ENCODE measurements at regions not wholly inside any gene's neighbourhood (a gene's known extent, or its start where the extent isn't known, plus 50 kb on each side); places are given as distances from the start of the nearest gene placed in this dataset.

- ChIA-PET CTCF (interaction anchor here (0.6 kb wide), 1 partner anchor 35 kb away, joined by 3 read pairs; no protein-coding TSS in a partner anchor), POLR2A (interaction anchor here (0.6 kb wide), 1 partner anchor 117 kb away, joined by 3 read pairs; no protein-coding TSS in a partner anchor)
- no peaks in the 10 kb centered on the region for H3K27me3 Mint-ChIP-seq (ENCODE audit: insufficient read depth, unreplicated experiment)
- H3K27ac Mint-ChIP-seq (ENCODE audit: low read depth, unreplicated experiment) = no peak overlapping the region
- H3K9me3 Mint-ChIP-seq (ENCODE audit: unreplicated experiment) = no peaks in the 10 kb centered on the region
- intact Hi-C loops (cut with micrococcal nuclease) = no loop called here
- no peaks in the 10 kb centered on the region for H3K36me3 Mint-ChIP-seq (ENCODE audit: insufficient read depth, unreplicated experiment)
- H3K4me3 Mint-ChIP-seq (ENCODE audit: unreplicated experiment) = no peak overlapping the region
- TF ChIP-seq, protein P1, sequence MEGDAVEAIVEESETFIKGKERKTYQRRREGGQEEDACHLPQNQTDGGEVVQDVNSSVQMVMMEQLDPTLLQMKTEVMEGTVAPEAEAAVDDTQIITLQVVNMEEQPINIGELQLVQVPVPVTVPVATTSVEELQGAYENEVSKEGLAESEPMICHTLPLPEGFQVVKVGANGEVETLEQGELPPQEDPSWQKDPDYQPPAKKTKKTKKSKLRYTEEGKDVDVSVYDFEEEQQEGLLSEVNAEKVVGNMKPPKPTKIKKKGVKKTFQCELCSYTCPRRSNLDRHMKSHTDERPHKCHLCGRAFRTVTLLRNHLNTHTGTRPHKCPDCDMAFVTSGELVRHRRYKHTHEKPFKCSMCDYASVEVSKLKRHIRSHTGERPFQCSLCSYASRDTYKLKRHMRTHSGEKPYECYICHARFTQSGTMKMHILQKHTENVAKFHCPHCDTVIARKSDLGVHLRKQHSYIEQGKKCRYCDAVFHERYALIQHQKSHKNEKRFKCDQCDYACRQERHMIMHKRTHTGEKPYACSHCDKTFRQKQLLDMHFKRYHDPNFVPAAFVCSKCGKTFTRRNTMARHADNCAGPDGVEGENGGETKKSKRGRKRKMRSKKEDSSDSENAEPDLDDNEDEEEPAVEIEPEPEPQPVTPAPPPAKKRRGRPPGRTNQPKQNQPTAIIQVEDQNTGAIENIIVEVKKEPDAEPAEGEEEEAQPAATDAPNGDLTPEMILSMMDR (IDR thresholded peaks at IDR 0.05; ENCODE audit: unreplicated experiment) = no peak
- no TSS peak for BruUV-seq (replicated peaks)
- H3K4me1 Mint-ChIP-seq (ENCODE audit: insufficient read depth, unreplicated experiment) = no peaks in the 10 kb centered on the region
- no peak for DNase-seq (ENCODE audit: unreplicated experiment)
Measured at GRCh38 chr6:100311707-100312251, 152.9 kb downstream of the SIM1 start.

DNA sequence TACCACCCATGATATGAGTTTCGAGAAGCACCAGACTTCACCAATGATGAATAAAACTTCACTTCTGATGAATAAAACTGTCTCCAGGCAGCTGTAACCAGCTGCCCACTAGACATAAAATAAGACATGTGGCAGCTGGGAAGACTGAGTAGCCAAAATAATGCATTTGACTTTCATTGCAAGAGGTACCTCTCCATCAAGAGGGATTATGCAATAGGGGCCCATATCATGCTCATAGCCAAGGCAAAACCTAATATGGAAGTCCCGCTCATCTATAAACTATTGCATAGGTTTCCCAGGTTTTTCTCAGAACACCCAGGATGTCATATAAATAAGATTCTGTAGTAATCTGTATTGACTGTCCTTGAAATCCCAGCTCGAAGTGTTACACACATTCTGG, 155.5 kb downstream of the SIM1 start:
- no peak overlapping the region for H3K4me3 Mint-ChIP-seq (ENCODE audit: unreplicated experiment)
- H3K9me3 Mint-ChIP-seq (ENCODE audit: unreplicated experiment) = no peaks in the 10 kb centered on the region
- H3K36me3 Mint-ChIP-seq (ENCODE audit: insufficient read depth, unreplicated experiment) = no peaks in the 10 kb centered on the region
- CTCF ChIA-PET = no interaction called here
- POLR2A ChIA-PET = interaction anchor here (0.6 to 1.1 kb wide), 3 partner anchors 9 to 14 kb away, joined by 3 read pairs; no protein-coding TSS in a partner anchor
- H3K27me3 Mint-ChIP-seq (ENCODE audit: insufficient read depth, unreplicated experiment) = no peaks in the 10 kb centered on the region
- BruUV-seq (replicated peaks) = no TSS peak
- no peak for DNase-seq (ENCODE audit: unreplicated experiment)
- TF ChIP-seq, protein P1 (IDR thresholded peaks at IDR 0.05; ENCODE audit: unreplicated experiment) = no peak
- H3K4me1 Mint-ChIP-seq (ENCODE audit: insufficient read depth, unreplicated experiment) = no peaks in the 10 kb centered on the region
- H3K27ac Mint-ChIP-seq (ENCODE audit: low read depth, unreplicated experiment) = no peak overlapping the region
- intact Hi-C loops (cut with micrococcal nuclease) = no loop called here

GRCh38 chr6:100307561-100307960, 157.2 kb downstream of the SIM1 start:
- Mint-ChIP-seq H3K27me3 (ENCODE audit: insufficient read depth, unreplicated experiment) (no peaks in the 10 kb centered on the region), H3K27ac (ENCODE audit: low read depth, unreplicated experiment) (no peak overlapping the region), H3K9me3 (ENCODE audit: unreplicated experiment) (no peaks in the 10 kb centered on the region), H3K4me3 (ENCODE audit: unreplicated experiment) (no peak overlapping the region), H3K4me1 (ENCODE audit: insufficient read depth, unreplicated experiment) (no peaks in the 10 kb centered on the region), H3K36me3 (ENCODE audit: insufficient read depth, unreplicated experiment) (no peaks in the 10 kb centered on the region)
- DNase-seq (ENCODE audit: unreplicated experiment) = no peak
- no TSS peak for BruUV-seq (replicated peaks)
- intact Hi-C loops (cut with micrococcal nuclease) = no loop called here
- TF ChIP-seq, protein P1 (IDR thresholded peaks at IDR 0.05; ENCODE audit: unreplicated experiment) = no peak
- ChIA-PET CTCF (no interaction called here), POLR2A (no interaction called here)

DNA sequence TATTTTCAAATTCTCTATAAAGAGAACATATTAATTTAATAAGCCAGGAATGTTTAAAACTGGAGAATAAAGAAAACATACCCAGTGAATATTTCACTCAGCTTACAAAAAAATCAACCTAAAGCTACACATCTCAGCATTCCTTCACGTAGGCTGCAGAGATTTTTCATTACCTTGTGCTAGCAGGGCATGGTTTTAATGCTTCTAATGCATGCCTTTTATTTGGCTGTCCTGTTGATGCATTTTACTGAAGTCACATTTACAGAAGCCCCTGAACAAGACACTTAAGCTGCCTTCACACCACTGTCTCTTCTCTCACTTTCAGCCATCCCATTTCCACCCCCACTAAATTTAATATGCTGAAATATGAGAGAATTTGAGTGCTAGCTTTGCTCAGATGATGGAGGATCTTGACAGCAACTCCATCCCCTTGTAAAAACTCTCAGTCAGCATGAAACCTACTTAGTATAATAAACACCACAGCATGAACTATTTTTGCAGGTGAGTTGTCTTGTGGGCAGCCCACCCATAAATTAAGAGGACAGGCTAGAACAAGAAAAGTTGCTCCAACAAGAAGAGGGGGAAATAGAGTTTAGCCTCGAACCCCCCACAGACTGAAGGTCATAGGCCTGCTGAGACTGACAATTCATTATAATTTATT, 159.4 kb downstream of the SIM1 start:
- Mint-ChIP-seq H3K4me3 (ENCODE audit: unreplicated experiment) (no peak overlapping the region), H3K27me3 (ENCODE audit: insufficient read depth, unreplicated experiment) (no peaks in the 10 kb centered on the region), H3K27ac (ENCODE audit: low read depth, unreplicated experiment) (no peak overlapping the region), H3K4me1 (ENCODE audit: insufficient read depth, unreplicated experiment) (no peaks in the 10 kb centered on the region), H3K9me3 (ENCODE audit: unreplicated experiment) (no peaks in the 10 kb centered on the region), H3K36me3 (ENCODE audit: insufficient read depth, unreplicated experiment) (no peaks in the 10 kb centered on the region)
- BruUV-seq (replicated peaks) = no TSS peak
- DNase-seq (ENCODE audit: unreplicated experiment) = no peak
- TF ChIP-seq, protein P1 (IDR thresholded peaks at IDR 0.05; ENCODE audit: unreplicated experiment) = no peak
- ChIA-PET POLR2A (interaction anchor here (0.7 kb wide), 1 partner anchor 8 kb away, joined by 3 read pairs; no protein-coding TSS in a partner anchor), CTCF (interaction anchor here (0.8 to 1.0 kb wide), 2 partner anchors 47 to 155 kb away, joined by 3 to 4 read pairs; no protein-coding TSS in a partner anchor)
- intact Hi-C loops (cut with micrococcal nuclease) = no loop called here

Measured in MCF 10A (cell line).